ENCODE measurements at regions not wholly inside any gene's neighbourhood (a gene's known extent, or its start where the extent isn't known, plus 50 kb on each side); places are given as distances from the start of the nearest gene placed in this dataset.

GRCh38 chr9:36764364-36765076, 191.8 kb downstream of the MELK start:
- TF ChIP-seq REST (IDR thresholded peaks at IDR 0.05; ENCODE audit: insufficient replicate concordance, low read depth) (no peak), CTCF (IDR thresholded peaks at IDR 0.05; ENCODE audit: insufficient read depth, low read length) (no peak), POLR2AphosphoS5 (IDR thresholded peaks at IDR 0.05; ENCODE audit: low read depth) (no peak), SPI1 (IDR thresholded peaks at IDR 0.05; ENCODE audit: borderline replicate concordance, low read depth) (no peak), GABPA (IDR thresholded peaks at IDR 0.05; ENCODE audit: low read depth) (no peak)
